Right lobe of liver (tissue), 6 donors: ENCODE measurements at regions not wholly inside any gene's neighbourhood (a gene's known extent, or its start where the extent isn't known, plus 50 kb on each side); places are given as distances from the start of the nearest gene placed in this dataset.

Experiments
- ATAC-seq, 4 donors: fragments of 200-7000 bp; cut with Tn5 transposase; one replicate each; pipeline ENCODE4 v1.9.1; 2020; ENCODE audit warnings: mild to moderate bottlenecking in 4 of 4, moderate library complexity in 4 of 4
- DNase-seq, 3 donors: peaks; one replicate each; pipeline ENCODE4 v3.0.0-alpha.2; 2020
- H3K27ac ChIP-seq, 3 donors: fragments of 200-600 bp; one replicate each; pipeline ENCODE4 v1.8.0; 2022
- H3K27me3 ChIP-seq, 2 donors: fragments of 200-600 bp; one replicate each; pipeline ENCODE4 v1.8.0; 2022
- H3K36me3 ChIP-seq, 4 donors: fragments of 200-600 bp; sonication (generic) in 1 of 4; one replicate each; pipeline versions ENCODE4 v1.5.1 to v1.8.0; 2017 to 2022; ENCODE audit warnings: control low read depth in 1 of 4
- H3K4me1 ChIP-seq, 4 donors: fragments of 200-600 bp; sonication (generic) in 1 of 4; one replicate each; pipeline versions ENCODE4 v1.5.1 to v1.8.0; 2017 to 2022; ENCODE audit warnings: control low read depth in 1 of 4
- H3K4me3 ChIP-seq, 3 donors: fragments of 200-600 bp; one replicate each; pipeline ENCODE4 v1.8.0; 2022
- H3K9me3 ChIP-seq, 4 donors: fragments of 200-600 bp; sonication (generic) in 1 of 4; one replicate each; pipeline versions ENCODE4 v1.5.1 to v1.8.0; 2017 to 2022; ENCODE audit warnings: control low read depth in 1 of 4
- CTCF ChIP-seq, 4 donors: fragments of 200-600 bp in 3 of 4; fragments of 450-650 bp in 1 of 4; IDR thresholded peaks; one replicate each; pipeline versions ENCODE4 v1.5.1 to v1.8.0; 2016 to 2022; ENCODE audit warnings: antibody characterized with exemption in 4 of 4, mild to moderate bottlenecking in 2 of 4
- POLR2A ChIP-seq: fragments of 450-650 bp; IDR thresholded peaks from one replicate; pipeline ENCODE4 v1.6.1; 2017; ENCODE audit warnings: antibody characterized with exemption, mild to moderate bottlenecking
- WGBS: methylation state at CpG from one replicate; pipeline ENCODE4 v1.1.6; 2018; ENCODE audit warnings: low coverage, low lambda C conversion rate; ENCODE audit not compliant: insufficient coverage; ENCODE audit errors: missing lambda C conversion rate; 5-methylcytosine and 5-hydroxymethylcytosine counted together
- intact Hi-C, 2 donors: fragments of 100-400 bp; cut with DNase I; formaldehyde crosslinking; loops; one replicate each; pipeline versions ENCODE4 v1.11.2 to v1.14.1; 2022
- donor health status: DM: no; HTN: yes; CAD: no.
- donor health status: DM: no; HTN: no; CAD: no.
- donor health status: DM: no; HTN: no; CAD: no.
- donor health status: DM: no; HTN: yes; CAD: no.
- donor health status: DM: no; HTN: yes; CAD: no.

GRCh38 chr12:132389026-132389425, 59.6 kb upstream of the GALNT9 start:
- intact Hi-C loops: no loop called here
- no peak overlapping the region for H3K27ac ChIP-seq
- H3K4me1 ChIP-seq: no peaks in the 10 kb centered on the region
- no peaks in the 10 kb centered on the region for H3K36me3 ChIP-seq
- H3K9me3 ChIP-seq: no peaks in the 10 kb centered on the region
- no peak for ATAC-seq
- H3K27me3 ChIP-seq: no peaks in the 10 kb centered on the region
- 62% methylated on average over 9 of the region's 16 CpGs for WGBS
- no peak for DNase-seq
- no peak overlapping the region for H3K4me3 ChIP-seq
- TF ChIP-seq POLR2A: no peak
- TF ChIP-seq CTCF (IDR thresholded peaks at IDR 0.05): no peak

GRCh38 chr12:132388379-132389015, 59.1 kb upstream of the GALNT9 start:
- no peak overlapping the region for H3K27ac ChIP-seq
- no peak for ATAC-seq
- DNase-seq: no peak
- H3K9me3 ChIP-seq: no peaks in the 10 kb centered on the region
- H3K4me1 ChIP-seq: no peaks in the 10 kb centered on the region
- WGBS: 62% methylated on average over 4 of the region's 13 CpGs
- no peaks in the 10 kb centered on the region for H3K27me3 ChIP-seq
- no peaks in the 10 kb centered on the region for H3K36me3 ChIP-seq
- intact Hi-C loops: no loop called here
- H3K4me3 ChIP-seq: no peak overlapping the region
- no peak for TF ChIP-seq POLR2A
- no peak for TF ChIP-seq CTCF (IDR thresholded peaks at IDR 0.05)

- H3K27me3 ChIP-seq: no peaks in the 10 kb centered on the region
- WGBS: 41% methylated on average over 17 of the region's 30 CpGs
- DNase-seq (peak in 1 of 3 donors; percentile 10), ATAC-seq (peak in 1 of 4 donors; percentile 31)
- no peaks in the 10 kb centered on the region for H3K36me3 ChIP-seq
- H3K4me1 ChIP-seq: no peaks in the 10 kb centered on the region
- no peaks in the 10 kb centered on the region for H3K9me3 ChIP-seq
- H3K27ac ChIP-seq: no peak overlapping the region
- intact Hi-C loops: no loop called here
- H3K4me3 ChIP-seq: no peak overlapping the region
- TF ChIP-seq CTCF (IDR thresholded peaks at IDR 0.05) (no peak), POLR2A (no peak)
These were observed 57.6 kb upstream of the GALNT9 start for GRCh38 chr12:132386926-132387497.

DNA sequence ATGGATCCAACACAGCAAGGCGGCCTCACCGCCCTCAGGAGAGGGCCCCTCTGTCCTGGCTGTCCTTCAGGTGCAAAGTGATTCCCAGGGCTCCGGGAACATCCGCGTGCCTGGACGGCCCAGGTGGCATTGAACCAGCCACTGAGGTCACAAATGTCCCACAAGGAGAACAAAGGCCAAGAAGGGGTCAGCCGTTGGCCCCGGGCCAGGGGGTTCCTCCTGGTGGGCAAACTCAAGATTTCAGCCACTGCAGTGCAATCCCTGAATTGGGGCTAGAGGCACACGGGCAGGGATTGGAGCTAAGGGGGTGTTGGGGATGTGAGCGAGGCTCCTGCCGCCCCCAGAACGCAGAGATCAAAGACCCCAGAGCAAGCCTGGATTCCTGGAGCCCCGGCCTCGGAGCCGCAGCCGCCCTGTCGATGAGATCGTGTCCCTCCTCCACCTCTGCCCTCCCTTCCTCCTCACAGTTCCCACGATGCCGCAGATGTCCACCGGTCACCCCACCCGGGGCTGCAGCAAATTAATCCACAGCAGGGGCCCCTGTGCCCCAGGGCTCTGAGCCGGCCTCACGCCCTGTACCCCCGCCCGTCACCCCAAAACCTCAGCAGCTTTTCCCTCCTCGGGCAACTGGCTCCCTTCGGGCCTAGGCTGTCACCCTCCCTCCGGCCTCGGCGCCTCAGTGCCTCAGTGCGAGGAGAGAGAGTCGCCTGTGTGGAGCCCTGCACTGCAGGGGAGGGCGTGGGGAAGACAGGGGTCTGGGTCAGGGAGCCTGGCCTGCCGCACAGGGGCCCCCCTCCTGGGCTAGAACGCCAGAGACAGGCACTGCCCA, 56.7 kb upstream of the GALNT9 start:
- ATAC-seq (peak in 1 of 4 donors; percentile 21), DNase-seq (peak in 1 of 3 donors; percentile 15)
- no peaks in the 10 kb centered on the region for H3K9me3 ChIP-seq
- H3K4me3 ChIP-seq: no peak overlapping the region
- intact Hi-C loops: no loop called here
- 40% methylated on average over 12 of the region's 36 CpGs for WGBS
- no peaks in the 10 kb centered on the region for H3K27me3 ChIP-seq
- no peaks in the 10 kb centered on the region for H3K4me1 ChIP-seq
- no peaks in the 10 kb centered on the region for H3K36me3 ChIP-seq
- no peak overlapping the region for H3K27ac ChIP-seq
- TF ChIP-seq CTCF (IDR thresholded peaks at IDR 0.05) (no peak), POLR2A (no peak)
